Fibroblast of the conjunctiva (primary cell): ENCODE measurements at regions not wholly inside any gene's neighbourhood (a gene's known extent, or its start where the extent isn't known, plus 50 kb on each side); places are given as distances from the start of the nearest gene placed in this dataset.
A peak's percentile ranks its signal among the peaks of the same experiment; 100 is the strongest.
"Not testable (repeated sequence)": the region's sequence is repeated elsewhere in the genome, so short reads cannot be mapped to it uniquely, and the experiment has no call there.

Source experiments
- DNase-seq: peaks from one replicate; pipeline ENCODE4 v3.0.0-alpha.2; 2010; ENCODE audit warnings: low read depth

DNA sequence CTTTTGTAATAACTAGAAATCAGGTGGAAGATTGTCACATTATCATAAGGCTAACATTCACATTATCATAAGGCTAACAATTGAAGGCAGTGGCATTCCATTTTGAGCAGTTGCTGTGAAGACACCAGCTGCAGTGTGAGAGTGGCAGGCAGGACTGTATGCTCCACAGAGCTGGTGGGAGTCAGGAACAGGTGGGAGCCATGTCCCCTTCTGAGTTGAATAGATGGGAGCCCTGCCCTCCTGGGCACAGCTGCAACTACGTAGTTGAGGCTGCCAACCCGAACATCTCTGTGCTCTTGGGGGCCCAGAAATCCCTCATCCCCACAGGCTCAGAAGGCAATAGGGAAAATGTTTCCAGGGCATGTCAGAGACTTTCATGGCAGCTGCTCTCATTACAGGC lies 1627.6 kb downstream of the SI start:
- DNase-seq, result no peak

DNA sequence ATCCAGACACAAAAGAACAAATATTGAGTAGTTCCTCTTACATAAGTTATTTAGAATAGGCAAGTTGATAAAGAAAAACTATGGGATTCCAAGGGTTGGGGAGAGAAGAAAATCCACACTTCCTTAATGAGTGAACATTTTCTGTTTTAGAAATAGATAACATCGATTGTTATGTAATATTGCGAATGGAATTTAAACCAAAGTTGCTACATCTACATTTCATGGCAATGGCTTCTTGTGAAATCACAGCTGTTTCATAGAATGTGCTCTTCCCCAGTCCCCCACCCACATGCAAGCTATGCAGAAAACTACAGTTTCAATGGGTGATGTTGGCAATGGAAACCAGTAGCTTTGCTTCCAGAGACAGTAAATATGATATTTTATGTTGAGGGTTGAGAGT lies 1639.5 kb downstream of the SI start:
- DNase-seq, result no peak

DNA sequence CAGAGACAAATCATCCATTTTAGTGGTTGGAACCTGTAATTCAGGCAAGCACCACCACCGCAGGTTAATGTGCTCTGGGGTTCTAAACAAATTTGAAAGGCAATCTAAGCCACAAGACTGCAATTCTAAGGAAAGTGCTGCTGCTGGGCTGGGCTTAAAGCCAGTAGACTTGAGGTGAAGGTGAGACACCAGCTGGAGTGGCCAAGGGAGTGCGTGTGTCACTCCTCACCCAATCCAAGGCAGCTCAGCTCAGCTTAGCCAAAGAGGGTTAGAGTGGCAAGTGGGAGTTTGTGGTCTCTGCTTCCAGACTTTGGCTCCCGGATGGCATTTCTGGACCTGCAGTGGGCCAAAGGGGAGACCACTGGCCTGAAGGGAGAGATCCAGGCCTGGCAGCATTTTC lies 1655.6 kb downstream of the SI start:
- DNase-seq, result no peak

- DNase-seq, result no peak
These were observed 1686.7 kb downstream of the SI start for GRCh38 chr3:163391407-163392181.

GRCh38 chr3:163384383-163384782 lies 1693.9 kb downstream of the SI start:
- DNase-seq, result no peak

GRCh38 chr3:163382183-163382582 lies 1696.1 kb downstream of the SI start:
- no peak for DNase-seq

DNA sequence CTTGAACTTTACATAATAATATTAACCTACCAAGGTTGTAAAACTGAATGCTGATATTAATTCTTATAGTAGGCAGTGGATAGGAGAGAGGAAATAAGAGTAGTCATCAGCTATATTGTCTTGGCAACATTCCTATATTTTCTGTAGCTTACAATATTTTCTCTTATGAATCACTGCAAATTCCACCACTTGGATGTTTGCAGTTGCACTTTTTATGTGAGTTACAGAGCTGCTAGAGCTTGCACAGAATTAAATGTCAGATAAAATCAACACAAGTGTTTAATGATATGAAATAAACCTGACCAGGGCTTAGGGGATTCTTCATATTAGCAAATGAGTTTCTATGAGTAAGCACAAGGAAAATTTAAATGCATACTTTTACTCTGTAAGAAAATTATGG lies 1710.1 kb downstream of the SI start:
- DNase-seq, result no peak

GRCh38 chr3:163364717-163365116 lies 1713.6 kb downstream of the SI start:
- DNase-seq, result no peak

GRCh38 chr3:163362151-163362550 lies 1716.1 kb downstream of the SI start:
- DNase-seq, result no peak

DNA sequence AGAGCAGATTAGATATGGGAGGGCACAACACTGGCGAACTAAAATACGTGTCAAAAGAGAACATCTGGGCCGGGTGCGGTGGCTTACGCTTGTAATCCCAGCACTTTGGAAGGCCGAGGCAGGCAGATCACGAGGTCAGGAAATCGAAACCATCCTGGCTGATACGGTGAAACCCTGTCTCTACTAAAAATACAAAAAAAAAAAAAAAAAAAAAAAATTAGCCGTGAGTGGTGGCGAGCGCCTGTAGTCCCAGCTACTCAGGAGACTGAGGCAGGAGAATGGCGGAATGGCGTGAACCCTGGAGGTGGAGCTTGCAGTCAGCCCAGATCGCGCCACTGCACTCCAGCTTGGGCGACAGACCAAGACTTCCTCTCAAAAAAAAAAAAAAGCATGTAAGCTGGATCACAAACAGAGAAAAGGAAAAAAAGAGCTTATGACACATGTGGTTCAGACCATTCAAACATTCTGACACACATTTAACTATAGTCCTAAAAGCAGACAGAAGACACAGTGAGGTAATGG lies 1716.9 kb downstream of the SI start:
- DNase-seq, result not testable (repeated sequence)

DNA sequence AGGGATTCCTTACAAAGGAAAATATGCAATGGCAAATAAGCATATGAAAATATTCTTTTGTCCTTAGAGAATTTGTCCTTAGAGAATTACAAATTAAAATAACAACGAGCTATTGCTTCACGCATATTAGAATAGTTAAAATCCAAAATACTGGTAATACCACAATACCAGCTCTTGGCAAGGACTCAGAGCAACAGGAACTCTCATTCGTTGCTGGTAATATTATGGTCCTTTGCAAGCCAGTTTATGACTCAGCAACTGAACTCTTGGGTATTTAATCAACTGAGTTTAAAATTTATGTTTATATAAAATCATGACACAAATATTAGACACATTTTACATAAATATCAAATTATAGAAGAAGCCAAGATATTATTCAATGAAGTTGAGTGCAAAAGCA lies 1730.4 kb downstream of the SI start:
- DNase-seq, result no peak

DNA sequence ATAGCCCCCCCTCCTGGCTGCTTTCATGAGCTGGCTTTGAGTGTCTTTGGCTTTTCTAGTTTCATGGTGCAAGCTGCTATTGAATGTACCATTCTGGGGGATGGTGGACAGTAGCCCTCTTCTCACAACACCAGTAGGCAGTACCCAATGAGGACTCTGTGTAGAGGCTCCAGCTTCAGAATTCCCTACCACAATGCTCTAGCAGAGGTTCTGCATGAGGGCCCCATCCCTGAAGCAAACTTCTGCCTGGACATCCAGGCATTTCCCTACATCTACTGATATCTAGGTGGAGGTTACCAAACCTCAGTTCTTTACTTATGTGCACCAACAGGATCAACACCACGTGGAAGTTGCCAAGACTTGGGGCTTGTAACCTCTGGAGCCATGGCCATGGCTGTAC lies 1742.9 kb downstream of the SI start:
- no peak for DNase-seq

GRCh38 chr3:163328680-163329079 lies 1749.6 kb downstream of the SI start:
- DNase-seq, result no peak

DNA sequence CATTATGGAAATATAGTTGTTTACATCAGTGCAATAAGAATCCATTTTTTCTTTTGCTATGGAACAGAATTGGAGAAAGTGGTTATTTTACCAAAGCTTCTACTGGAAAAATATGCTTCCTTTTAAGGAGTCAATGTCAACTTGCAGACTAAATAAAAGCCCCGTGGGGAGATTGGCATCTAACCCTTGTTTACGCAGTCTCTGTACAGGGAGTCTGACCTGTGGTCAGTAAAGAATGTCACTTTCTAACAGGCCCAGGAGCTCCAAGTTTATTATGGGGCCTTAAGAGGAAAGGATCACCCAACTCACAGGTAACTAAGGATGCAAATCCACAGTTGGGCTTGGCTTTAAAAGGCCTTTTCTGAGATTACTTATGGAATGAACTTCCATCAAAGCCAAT lies 1751.2 kb downstream of the SI start:
- no peak for DNase-seq

DNA sequence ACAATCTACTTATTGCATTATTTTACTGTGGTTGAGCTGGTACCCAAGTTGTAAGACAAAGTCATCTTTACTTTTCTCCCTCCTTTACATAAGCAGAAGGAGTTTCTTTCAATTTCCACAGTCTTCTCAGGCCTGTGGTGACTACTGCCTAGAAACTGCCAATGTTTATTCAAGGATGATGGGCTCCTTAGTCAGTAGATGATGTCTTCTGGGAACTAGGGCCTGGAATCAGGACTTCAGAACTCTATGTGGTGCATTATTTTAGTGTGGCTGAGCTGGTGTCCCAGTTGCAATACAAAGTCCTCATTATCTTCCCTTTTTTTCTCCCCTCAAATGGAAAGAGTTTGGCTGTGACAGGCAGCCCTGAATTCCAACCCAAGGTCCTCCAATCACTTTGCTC lies 1762.5 kb downstream of the SI start:
- no peak for DNase-seq

GRCh38 chr3:163306405-163306804 lies 1771.9 kb downstream of the SI start:
- DNase-seq, result no peak

- DNase-seq, result no peak
These were observed 1777.1 kb downstream of the OTOL1 start for GRCh38 chr3:163273694-163274093.

GRCh38 chr3:163266731-163267130 lies 1770.1 kb downstream of the OTOL1 start:
- no peak for DNase-seq

GRCh38 chr3:163261618-163262017 lies 1765.0 kb downstream of the OTOL1 start:
- DNase-seq, result no peak

GRCh38 chr3:163261056-163261455 lies 1764.4 kb downstream of the OTOL1 start:
- DNase-seq, result peak; percentile 8

- no peak for DNase-seq
These were observed 1721.7 kb downstream of the OTOL1 start for GRCh38 chr3:163218336-163218735.

- no peak for DNase-seq
These were observed 1717.2 kb downstream of the OTOL1 start for GRCh38 chr3:163213838-163214237.

GRCh38 chr3:163196815-163197374 lies 1700.3 kb downstream of the OTOL1 start:
- no peak for DNase-seq

- no peak for DNase-seq
These were observed 1699.6 kb downstream of the OTOL1 start for GRCh38 chr3:163196245-163196644.
